ENCODE measurements at regions not wholly inside any gene's neighbourhood (a gene's known extent, or its start where the extent isn't known, plus 50 kb on each side); places are given as distances from the start of the nearest gene placed in this dataset.

- DNase-seq = no peak
Observed at GRCh38 chr1:29903548-29904166, 667.3 kb downstream of the PTPRU start.

- DNase-seq = no peak
Observed at GRCh38 chr1:29901624-29902325, 665.5 kb downstream of the PTPRU start.

GRCh38 chr1:29900712-29901111 lies 664.4 kb downstream of the PTPRU start:
- DNase-seq = no peak

GRCh38 chr1:29900104-29900679 lies 663.9 kb downstream of the PTPRU start:
- no peak for DNase-seq

- no peak for DNase-seq
Observed at GRCh38 chr1:29896791-29897714, 660.7 kb downstream of the PTPRU start.

- DNase-seq = no peak
Observed at GRCh38 chr1:29896300-29896699, 660.0 kb downstream of the PTPRU start.

- DNase-seq = no peak
Observed at GRCh38 chr1:29895201-29895600, 658.9 kb downstream of the PTPRU start.

GRCh38 chr1:29894311-29894710 lies 658.0 kb downstream of the PTPRU start:
- no peak for DNase-seq

GRCh38 chr1:29893806-29894205 lies 657.5 kb downstream of the PTPRU start:
- no peak for DNase-seq

GRCh38 chr1:29893046-29893723 lies 656.9 kb downstream of the PTPRU start:
- no peak for DNase-seq

- no peak for DNase-seq
Observed at GRCh38 chr1:29892247-29892646, 655.9 kb downstream of the PTPRU start.

GRCh38 chr1:29890201-29890959 lies 654.1 kb downstream of the PTPRU start:
- no peak for DNase-seq

GRCh38 chr1:29889776-29890175 lies 653.5 kb downstream of the PTPRU start:
- no peak for DNase-seq

GRCh38 chr1:29884740-29885139 lies 648.4 kb downstream of the PTPRU start:
- no peak for DNase-seq

GRCh38 chr1:29883986-29884385 lies 647.7 kb downstream of the PTPRU start:
- DNase-seq = no peak

GRCh38 chr1:29883411-29883832 lies 647.1 kb downstream of the PTPRU start:
- no peak for DNase-seq

GRCh38 chr1:29880556-29880955 lies 644.2 kb downstream of the PTPRU start:
- no peak for DNase-seq

- no peak for DNase-seq
Observed at GRCh38 chr1:29879217-29879616, 642.9 kb downstream of the PTPRU start.

GRCh38 chr1:29878501-29878900 lies 642.2 kb downstream of the PTPRU start:
- no peak for DNase-seq

GRCh38 chr1:29876902-29877301 lies 640.6 kb downstream of the PTPRU start:
- no peak for DNase-seq

- DNase-seq = no peak
Observed at GRCh38 chr1:29876441-29876840, 640.1 kb downstream of the PTPRU start.

- DNase-seq = no peak
Observed at GRCh38 chr1:29875557-29876028, 639.3 kb downstream of the PTPRU start.

Measured in activated T-cell treated with anti-CD3 and anti-CD28 coated beads, Interleukin-2, amount 50 U/mL, for 1 hour (primary cell).